ENCODE measurements at regions not wholly inside any gene's neighbourhood (a gene's known extent, or its start where the extent isn't known, plus 50 kb on each side); places are given as distances from the start of the nearest gene placed in this dataset.

DNA sequence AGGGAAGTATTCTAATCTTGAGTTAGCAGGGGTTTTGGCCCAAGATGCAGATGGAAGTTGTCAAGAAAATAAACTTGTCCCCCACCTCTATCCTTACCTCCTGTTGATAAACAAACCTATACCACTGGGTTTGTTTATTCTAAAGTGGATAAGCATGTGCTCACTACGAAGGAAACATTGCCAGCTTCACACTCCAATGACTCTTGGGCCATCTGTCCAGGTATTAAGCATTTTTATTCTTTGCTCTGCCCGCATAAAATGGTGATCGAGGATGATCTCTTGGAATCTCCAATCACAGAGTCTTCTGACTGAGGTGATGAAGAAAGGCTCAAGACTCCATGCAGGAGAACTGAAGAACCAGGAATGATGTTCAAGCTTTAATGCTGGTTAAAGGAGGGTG, 1908.4 kb upstream of the PIK3C3 start:
- no peaks in the 10 kb centered on the region for H3K36me3 Mint-ChIP-seq (ENCODE audit: insufficient read depth, unreplicated experiment)
- no peaks in the 10 kb centered on the region for H3K27me3 Mint-ChIP-seq (ENCODE audit: insufficient read depth, unreplicated experiment)
- BruUV-seq (replicated peaks) = no TSS peak
- intact Hi-C loops (cut with micrococcal nuclease) = no loop called here
- H3K9me3 Mint-ChIP-seq (ENCODE audit: unreplicated experiment) = no peaks in the 10 kb centered on the region
- ChIA-PET POLR2A (no interaction called here), CTCF (interaction anchor here (0.6 kb wide), 1 partner anchor 809 kb away, joined by 4 read pairs; no protein-coding TSS in a partner anchor)
- TF ChIP-seq, protein P1, sequence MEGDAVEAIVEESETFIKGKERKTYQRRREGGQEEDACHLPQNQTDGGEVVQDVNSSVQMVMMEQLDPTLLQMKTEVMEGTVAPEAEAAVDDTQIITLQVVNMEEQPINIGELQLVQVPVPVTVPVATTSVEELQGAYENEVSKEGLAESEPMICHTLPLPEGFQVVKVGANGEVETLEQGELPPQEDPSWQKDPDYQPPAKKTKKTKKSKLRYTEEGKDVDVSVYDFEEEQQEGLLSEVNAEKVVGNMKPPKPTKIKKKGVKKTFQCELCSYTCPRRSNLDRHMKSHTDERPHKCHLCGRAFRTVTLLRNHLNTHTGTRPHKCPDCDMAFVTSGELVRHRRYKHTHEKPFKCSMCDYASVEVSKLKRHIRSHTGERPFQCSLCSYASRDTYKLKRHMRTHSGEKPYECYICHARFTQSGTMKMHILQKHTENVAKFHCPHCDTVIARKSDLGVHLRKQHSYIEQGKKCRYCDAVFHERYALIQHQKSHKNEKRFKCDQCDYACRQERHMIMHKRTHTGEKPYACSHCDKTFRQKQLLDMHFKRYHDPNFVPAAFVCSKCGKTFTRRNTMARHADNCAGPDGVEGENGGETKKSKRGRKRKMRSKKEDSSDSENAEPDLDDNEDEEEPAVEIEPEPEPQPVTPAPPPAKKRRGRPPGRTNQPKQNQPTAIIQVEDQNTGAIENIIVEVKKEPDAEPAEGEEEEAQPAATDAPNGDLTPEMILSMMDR (IDR thresholded peaks at IDR 0.05; ENCODE audit: unreplicated experiment) = no peak
- no peak overlapping the region for H3K4me3 Mint-ChIP-seq (ENCODE audit: unreplicated experiment)
- DNase-seq (ENCODE audit: unreplicated experiment) = no peak
- no peak overlapping the region for H3K27ac Mint-ChIP-seq (ENCODE audit: low read depth, unreplicated experiment)
- H3K4me1 Mint-ChIP-seq (ENCODE audit: insufficient read depth, unreplicated experiment) = no peaks in the 10 kb centered on the region

DNA sequence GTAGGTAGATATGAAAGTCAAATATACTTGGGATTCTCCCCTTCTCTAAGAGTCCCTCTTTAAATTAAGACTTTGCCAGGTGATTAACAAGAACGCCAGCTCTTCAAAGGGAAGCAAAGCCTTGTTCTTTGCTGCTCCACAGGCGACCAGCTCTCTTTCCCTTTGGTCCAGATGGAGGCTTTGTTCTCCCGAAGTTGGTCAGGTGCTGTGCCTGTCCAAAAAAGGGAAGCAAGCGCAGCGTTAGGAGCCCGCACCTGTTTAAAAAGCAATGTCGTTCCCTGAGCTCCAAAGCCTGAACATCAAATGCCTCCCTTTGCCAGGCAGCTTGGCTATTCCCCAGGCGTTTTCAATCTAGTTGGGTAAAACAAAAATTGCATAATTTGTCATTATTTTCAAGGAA, 1913.1 kb upstream of the PIK3C3 start:
- ChIA-PET CTCF (interaction anchor here (0.7 kb wide), 1 partner anchor 826 kb away, joined by 6 read pairs; no protein-coding TSS in a partner anchor), POLR2A (no interaction called here)
- H3K4me3 Mint-ChIP-seq (ENCODE audit: unreplicated experiment) = no peak overlapping the region
- no TSS peak for BruUV-seq (replicated peaks)
- intact Hi-C loops (cut with micrococcal nuclease) = no loop called here
- DNase-seq (ENCODE audit: unreplicated experiment) = no peak
- H3K4me1 Mint-ChIP-seq (ENCODE audit: insufficient read depth, unreplicated experiment) = no peaks in the 10 kb centered on the region
- TF ChIP-seq, protein P1 (IDR thresholded peaks at IDR 0.05; ENCODE audit: unreplicated experiment) = no peak
- H3K9me3 Mint-ChIP-seq (ENCODE audit: unreplicated experiment) = no peaks in the 10 kb centered on the region
- H3K27me3 Mint-ChIP-seq (ENCODE audit: insufficient read depth, unreplicated experiment) = no peaks in the 10 kb centered on the region
- no peaks in the 10 kb centered on the region for H3K36me3 Mint-ChIP-seq (ENCODE audit: insufficient read depth, unreplicated experiment)
- H3K27ac Mint-ChIP-seq (ENCODE audit: low read depth, unreplicated experiment) = no peak overlapping the region

DNA sequence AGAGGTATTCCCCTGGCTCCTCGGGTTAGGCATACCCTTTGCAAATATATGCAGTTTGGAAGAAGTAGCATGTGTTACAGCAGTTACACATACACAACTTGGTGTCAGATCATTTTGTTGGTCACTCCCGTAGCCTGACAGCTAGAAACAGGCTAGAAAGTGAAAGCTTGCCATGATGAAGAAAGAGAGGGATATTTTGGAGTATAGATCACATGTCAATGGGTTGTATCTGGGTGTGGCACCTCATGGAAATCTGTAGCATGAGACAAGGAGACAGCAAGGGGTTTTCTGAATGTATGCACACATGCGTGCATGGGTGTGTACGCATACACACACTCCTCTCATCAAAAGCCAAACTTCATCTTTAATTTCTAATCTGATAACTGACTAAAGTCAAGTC, 1914.5 kb upstream of the PIK3C3 start:
- H3K9me3 Mint-ChIP-seq (ENCODE audit: unreplicated experiment) = no peaks in the 10 kb centered on the region
- H3K36me3 Mint-ChIP-seq (ENCODE audit: insufficient read depth, unreplicated experiment) = no peaks in the 10 kb centered on the region
- TF ChIP-seq, protein P1 (IDR thresholded peaks at IDR 0.05; ENCODE audit: unreplicated experiment) = no peak
- no peak overlapping the region for H3K27ac Mint-ChIP-seq (ENCODE audit: low read depth, unreplicated experiment)
- no peak for DNase-seq (ENCODE audit: unreplicated experiment)
- H3K27me3 Mint-ChIP-seq (ENCODE audit: insufficient read depth, unreplicated experiment) = no peaks in the 10 kb centered on the region
- no peak overlapping the region for H3K4me3 Mint-ChIP-seq (ENCODE audit: unreplicated experiment)
- POLR2A ChIA-PET = no interaction called here
- BruUV-seq (replicated peaks) = no TSS peak
- H3K4me1 Mint-ChIP-seq (ENCODE audit: insufficient read depth, unreplicated experiment) = no peaks in the 10 kb centered on the region
- CTCF ChIA-PET = interaction anchor here (0.6 kb wide), 1 partner anchor 1726 kb away, joined by 3 read pairs; no protein-coding TSS in a partner anchor
- intact Hi-C loops (cut with micrococcal nuclease) = no loop called here

DNA sequence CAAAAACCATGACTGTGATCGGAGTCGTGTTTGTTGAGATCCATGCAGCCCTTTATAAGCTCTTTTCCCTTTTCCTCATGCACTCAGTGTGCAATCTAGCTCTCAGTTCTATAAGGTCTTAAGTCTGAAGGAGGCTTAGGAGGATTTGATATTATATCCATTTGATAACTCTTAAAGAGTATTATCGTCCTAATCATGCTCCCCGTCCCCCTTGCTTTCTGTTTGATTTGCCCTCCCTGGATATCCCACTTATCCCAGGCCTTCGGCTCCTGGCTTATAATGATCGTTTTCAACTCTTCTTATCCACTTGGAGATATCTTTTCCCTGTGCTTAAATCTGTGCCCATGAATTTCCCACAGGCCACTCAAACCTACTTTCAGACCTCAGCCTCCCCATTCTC, 1917.7 kb upstream of the PIK3C3 start:
- no peak for DNase-seq (ENCODE audit: unreplicated experiment)
- BruUV-seq (replicated peaks) = no TSS peak
- intact Hi-C loops (cut with micrococcal nuclease) = no loop called here
- H3K27ac Mint-ChIP-seq (ENCODE audit: low read depth, unreplicated experiment) = no peak overlapping the region
- H3K36me3 Mint-ChIP-seq (ENCODE audit: insufficient read depth, unreplicated experiment) = no peaks in the 10 kb centered on the region
- ChIA-PET CTCF (no interaction called here), POLR2A (no interaction called here)
- TF ChIP-seq, protein P1 (IDR thresholded peaks at IDR 0.05; ENCODE audit: unreplicated experiment) = no peak
- no peaks in the 10 kb centered on the region for H3K9me3 Mint-ChIP-seq (ENCODE audit: unreplicated experiment)
- H3K27me3 Mint-ChIP-seq (ENCODE audit: insufficient read depth, unreplicated experiment) = no peaks in the 10 kb centered on the region
- H3K4me1 Mint-ChIP-seq (ENCODE audit: insufficient read depth, unreplicated experiment) = no peaks in the 10 kb centered on the region
- no peak overlapping the region for H3K4me3 Mint-ChIP-seq (ENCODE audit: unreplicated experiment)

All from MCF 10A (cell line).